A549 (cell line): ENCODE measurements at regions not wholly inside any gene's neighbourhood (a gene's known extent, or its start where the extent isn't known, plus 50 kb on each side); places are given as distances from the start of the nearest gene placed in this dataset.

Experiments used
- ATAC-seq, 2 experiments: fragments of 200-7000 bp in 1 of 2; fragments of >200 bp in 1 of 2; cut with Nextera tagmentation in 1 of 2; cut with Tn5 transposase in 1 of 2; 3 replicates each; pipeline versions ENCODE4 v1.8.0 to v1.9.1; 2018 to 2020; ENCODE audit warnings: mild to moderate bottlenecking in 1 of 2, moderate library complexity in 1 of 2
- CTCF ChIA-PET: fragments of 300-600 bp; sonication (Branson Sonifier 250); formaldehyde crosslinking; extraction: SDS; loops from one replicate; lab custom pipeline; 2021; ENCODE audit warnings: antibody characterized with exemption, inconsistent platforms; lab: Yijun Ruan, JAX
- POLR2A ChIA-PET: fragments of 350-600 bp; formaldehyde crosslinking; extraction: SDS; loops from one replicate; lab custom pipeline; 2021; ENCODE audit warnings: antibody characterized with exemption, inconsistent platforms; lab: Yijun Ruan, JAX
- DNase-seq, 2 experiments: peaks; one replicate each; pipeline versions ENCODE4 v3.0.0 to v3.0.0-alpha.2; 2011 to 2016; ENCODE audit warnings: low read depth in 1 of 2, low spot score in 1 of 2
- FAIRE-seq: peaks from 2 replicates; lab custom pipeline; 2011; peaks lifted over from hg19 to GRCh38; lab: Jason Lieb, UNC
- H3K27ac ChIP-seq, 2 experiments: fragments of >200 bp; sonication (Bioruptor Twin); formaldehyde crosslinking; 3 replicates each; pipeline ENCODE4 v1.5.1; 2016 to 2017
- H3K4me1 ChIP-seq: fragments of >200 bp; sonication (Bioruptor Twin); formaldehyde crosslinking; 3 replicates; pipeline ENCODE4 v1.6.1; 2016
- H3K4me2 ChIP-seq: fragments of >200 bp; sonication (Bioruptor Twin); formaldehyde crosslinking; 3 replicates; pipeline ENCODE4 v1.6.1; 2016
- H3K4me3 ChIP-seq: fragments of >200 bp; sonication (Bioruptor Twin); formaldehyde crosslinking; 3 replicates; pipeline ENCODE4 v1.5.1; 2016
- H3K9me3 ChIP-seq: fragments of >200 bp; sonication (Bioruptor Twin); formaldehyde crosslinking; 3 replicates; pipeline ENCODE4 v1.6.1; 2016
- BCL3 ChIP-seq: fragments of >200 bp; sonication (Bioruptor Twin); formaldehyde crosslinking; IDR thresholded peaks from 3 replicates; pipeline ENCODE4 v1.6.1; 2016
- BHLHE40 ChIP-seq: IDR thresholded peaks from 2 replicates; pipeline ENCODE4 v1.6.1; 2012; ENCODE audit warnings: low read depth, low read length, inconsistent platforms
- CHD2 ChIP-seq: fragments of 150-350 bp; IDR thresholded peaks from 2 replicates; pipeline ENCODE4 v1.6.1; 2014; ENCODE audit warnings: low read length; ENCODE audit not compliant: partially characterized antibody
- CHD4 ChIP-seq: fragments of 200-600 bp; sonication (generic); IDR thresholded peaks from 2 replicates; pipeline ENCODE4 v1.6.1; 2016; ENCODE audit warnings: antibody characterized with exemption, mild to moderate bottlenecking, borderline replicate concordance
- CTCF ChIP-seq: fragments of >200 bp; sonication (Bioruptor Twin); formaldehyde crosslinking; IDR thresholded peaks from 3 replicates; pipeline ENCODE4 v1.5.1; 2016
- ESRRA ChIP-seq: fragments of 150-350 bp; IDR thresholded peaks from 2 replicates; pipeline ENCODE4 v1.6.1; 2014; ENCODE audit warnings: mild to moderate bottlenecking, low read length, borderline replicate concordance
- HES2 ChIP-seq: fragments of >200 bp; sonication (Bioruptor Twin); formaldehyde crosslinking; IDR thresholded peaks from 2 replicates; pipeline ENCODE4 v1.6.1; 2016
- JUN ChIP-seq, 2 experiments: fragments of >200 bp; sonication (Bioruptor Twin); formaldehyde crosslinking; IDR thresholded peaks; 2 replicates in 1 of 2; 3 replicates in 1 of 2; pipeline ENCODE4 v1.6.1; 2016 to 2017
- PBX3 ChIP-seq: IDR thresholded peaks from 2 replicates; pipeline ENCODE4 v1.6.1; 2012
- POLR2A ChIP-seq: IDR thresholded peaks from 2 replicates; pipeline ENCODE4 v1.6.1; 2012; ENCODE audit warnings: mild to moderate bottlenecking, low read length
- USF2 ChIP-seq: fragments of 450-650 bp; IDR thresholded peaks from 2 replicates; pipeline ENCODE4 v1.6.1; 2014; ENCODE audit warnings: antibody characterized with exemption
- ZFP36 ChIP-seq: fragments of 450-650 bp; IDR thresholded peaks from 2 replicates; pipeline ENCODE4 v1.6.1; 2014; ENCODE audit warnings: borderline replicate concordance; ENCODE audit not compliant: partially characterized antibody
- ZNF302 ChIP-seq: fragments of 250-450 bp; sonication (Bioruptor Pico); IDR thresholded peaks from 2 replicates; pipeline ENCODE4 v1.9.0; 2021; ENCODE audit warnings: inconsistent platforms, mild to moderate bottlenecking, moderate library complexity
- ZSCAN20 ChIP-seq: fragments of 250-450 bp; sonication (Bioruptor Pico); IDR thresholded peaks from 2 replicates; pipeline ENCODE4 v1.8.0; 2022; ENCODE audit warnings: mild to moderate bottlenecking, moderate library complexity
- WGBS: methylation state at CpG from one replicate; pipeline ENCODE4 v1.1.6; 2017; ENCODE audit errors: missing lambda C conversion rate; 5-methylcytosine and 5-hydroxymethylcytosine counted together

GRCh38 chr3:16724487-16724886 is 119.3 kb upstream of the DAZL start:
- POLR2A ChIA-PET: no interaction called here
- ATAC-seq: no peak
- peak; percentile 32 for FAIRE-seq
- H3K27ac ChIP-seq: no peak overlapping the region
- no peak overlapping the region for H3K4me3 ChIP-seq
- 0 out of 3 replicates have a peak, but pooled peaks cover 4% of the 10 kb centered on the region for H3K9me3 ChIP-seq
- DNase-seq: no peak
- CTCF ChIA-PET: interaction anchor here (1.1 to 1.7 kb wide), 2 partner anchors 9 to 315 kb away, joined by 3 to 4 read pairs; no protein-coding TSS in a partner anchor
- no peak overlapping the region for H3K4me2 ChIP-seq
- H3K4me1 ChIP-seq: no peaks in the 10 kb centered on the region; the same call in 2 of the 3 replicates
- WGBS: 18% methylated on average over 3 of the region's 3 CpGs
- TF ChIP-seq ZSCAN20 (CRISPR knock-in tag): no peak
- no peak for TF ChIP-seq CHD2
- TF ChIP-seq POLR2A: no peak

- Histone ChIP-seq H3K9me3 (0 out of 3 replicates have a peak, but pooled peaks cover 4% of the 10 kb centered on the region), H3K27ac (no peak overlapping the region), H3K4me2 (no peak overlapping the region), H3K4me3 (no peak overlapping the region), H3K4me1 (no peaks in the 10 kb centered on the region; the same call in 2 of the 3 replicates)
- ChIA-PET CTCF (interaction anchor here (0.6 kb wide), 1 partner anchor 13 kb away, joined by 3 read pairs; no protein-coding TSS in a partner anchor), POLR2A (no interaction called here)
- ATAC-seq (no peak), DNase-seq (no peak), FAIRE-seq (no peak)
- TF ChIP-seq CHD4 (no peak), BCL3 (no peak), ZNF302 (CRISPR knock-in tag) (no peak), BHLHE40 (no peak), USF2 (no peak), CTCF (no peak), JUN (IDR thresholded peaks at IDR 0.05) (no peak)
- WGBS: 0% methylated on average over 1 of the region's 1 CpG
Observed at GRCh38 chr3:16725972-16726371, 120.7 kb upstream of the DAZL start.

GRCh38 chr3:16728770-16729745 is 123.8 kb upstream of the DAZL start:
- ChIA-PET POLR2A (no interaction called here), CTCF (no interaction called here)
- Histone ChIP-seq H3K4me3 (no peak overlapping the region), H3K27ac (no peak overlapping the region), H3K4me1 (no peaks in the 10 kb centered on the region; the same call in 2 of the 3 replicates), H3K4me2 (peak overlapping the region; percentile 17; the same call in 2 of the 3 replicates), H3K9me3 (0 out of 3 replicates have a peak, but pooled peaks cover 4% of the 10 kb centered on the region)
- ATAC-seq (peak in 1 of 2 experiments; percentile 63; a peak in 3 of 6 replicates), FAIRE-seq (no peak), DNase-seq (no peak)
- TF ChIP-seq CHD4 (no peak), PBX3 (no peak), USF2 (no peak), HES2 (no peak), ESRRA (no peak), ZFP36 (no peak)
- 39% methylated on average over 4 of the region's 4 CpGs for WGBS
